ENCODE measurements at regions not wholly inside any gene's neighbourhood (a gene's known extent, or its start where the extent isn't known, plus 50 kb on each side); places are given as distances from the start of the nearest gene placed in this dataset.

DNA sequence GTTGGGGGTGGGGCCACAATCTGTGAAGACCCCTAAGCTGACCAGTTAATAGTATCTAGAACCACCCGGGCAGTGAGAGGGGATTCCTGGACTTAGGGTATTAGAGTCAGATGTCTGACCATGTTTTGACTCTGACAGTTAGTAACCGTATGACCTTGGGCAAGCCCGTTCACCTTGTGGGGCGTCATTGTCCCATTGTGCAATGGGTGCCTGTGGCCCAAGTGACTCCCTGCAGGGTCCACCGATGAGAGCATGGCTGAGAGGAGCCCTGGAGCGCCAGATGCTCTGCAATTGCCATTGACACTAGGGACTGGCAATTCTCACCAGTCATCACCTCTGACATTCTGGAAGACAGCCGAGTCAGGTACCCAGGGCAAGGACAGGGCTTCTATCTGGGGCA lies 225.9 kb upstream of the CSF3R start:
- TF ChIP-seq MXI1 (IDR thresholded peaks at IDR 0.05; ENCODE audit: borderline replicate concordance, low read depth, low read length) (no peak), POLR2A (IDR thresholded peaks at IDR 0.05; ENCODE audit: low read depth, low read length) (no peak), MAFK (IDR thresholded peaks at IDR 0.05; ENCODE audit: low read depth, low read length) (no peak), RAD21 (IDR thresholded peaks at IDR 0.05; ENCODE audit: low read length) (no peak)
- TF ChIP-seq, protein P1, sequence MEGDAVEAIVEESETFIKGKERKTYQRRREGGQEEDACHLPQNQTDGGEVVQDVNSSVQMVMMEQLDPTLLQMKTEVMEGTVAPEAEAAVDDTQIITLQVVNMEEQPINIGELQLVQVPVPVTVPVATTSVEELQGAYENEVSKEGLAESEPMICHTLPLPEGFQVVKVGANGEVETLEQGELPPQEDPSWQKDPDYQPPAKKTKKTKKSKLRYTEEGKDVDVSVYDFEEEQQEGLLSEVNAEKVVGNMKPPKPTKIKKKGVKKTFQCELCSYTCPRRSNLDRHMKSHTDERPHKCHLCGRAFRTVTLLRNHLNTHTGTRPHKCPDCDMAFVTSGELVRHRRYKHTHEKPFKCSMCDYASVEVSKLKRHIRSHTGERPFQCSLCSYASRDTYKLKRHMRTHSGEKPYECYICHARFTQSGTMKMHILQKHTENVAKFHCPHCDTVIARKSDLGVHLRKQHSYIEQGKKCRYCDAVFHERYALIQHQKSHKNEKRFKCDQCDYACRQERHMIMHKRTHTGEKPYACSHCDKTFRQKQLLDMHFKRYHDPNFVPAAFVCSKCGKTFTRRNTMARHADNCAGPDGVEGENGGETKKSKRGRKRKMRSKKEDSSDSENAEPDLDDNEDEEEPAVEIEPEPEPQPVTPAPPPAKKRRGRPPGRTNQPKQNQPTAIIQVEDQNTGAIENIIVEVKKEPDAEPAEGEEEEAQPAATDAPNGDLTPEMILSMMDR (conservative IDR thresholded peaks at IDR 0.05; ENCODE audit: low read depth, low read length), result no peak
- TF ChIP-seq, protein P2, sequence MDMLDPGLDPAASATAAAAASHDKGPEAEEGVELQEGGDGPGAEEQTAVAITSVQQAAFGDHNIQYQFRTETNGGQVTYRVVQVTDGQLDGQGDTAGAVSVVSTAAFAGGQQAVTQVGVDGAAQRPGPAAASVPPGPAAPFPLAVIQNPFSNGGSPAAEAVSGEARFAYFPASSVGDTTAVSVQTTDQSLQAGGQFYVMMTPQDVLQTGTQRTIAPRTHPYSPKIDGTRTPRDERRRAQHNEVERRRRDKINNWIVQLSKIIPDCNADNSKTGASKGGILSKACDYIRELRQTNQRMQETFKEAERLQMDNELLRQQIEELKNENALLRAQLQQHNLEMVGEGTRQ (IDR thresholded peaks at IDR 0.05; ENCODE audit: low read depth, low read length), result no peak

Measured in IMR-90 (cell line).